ENCODE measurements at regions not wholly inside any gene's neighbourhood (a gene's known extent, or its start where the extent isn't known, plus 50 kb on each side); places are given as distances from the start of the nearest gene placed in this dataset.

GRCh38 chr6:93917216-93917615 lies 497.9 kb upstream of the EPHA7 start:
- TF ChIP-seq CTCF (IDR thresholded peaks at IDR 0.05) = no peak
- no peak for TF ChIP-seq POLR2A (IDR thresholded peaks at IDR 0.05)

All from heart left ventricle (tissue), 13 donors.